SK-N-MC (cell line): ENCODE measurements at regions not wholly inside any gene's neighbourhood (a gene's known extent, or its start where the extent isn't known, plus 50 kb on each side); places are given as distances from the start of the nearest gene placed in this dataset.

Source experiments
- EZH2 ChIP-seq: fragments of 200-600 bp; sonication (generic); IDR thresholded peaks from one replicate; pipeline ENCODE4 v1.6.1; 2017; ENCODE audit warnings: antibody characterized with exemption
- POLR2AphosphoS5 ChIP-seq: IDR thresholded peaks from 2 replicates; pipeline ENCODE4 v1.6.1; 2012; ENCODE audit warnings: mild to moderate bottlenecking, low read depth, low read length, borderline replicate concordance

DNA sequence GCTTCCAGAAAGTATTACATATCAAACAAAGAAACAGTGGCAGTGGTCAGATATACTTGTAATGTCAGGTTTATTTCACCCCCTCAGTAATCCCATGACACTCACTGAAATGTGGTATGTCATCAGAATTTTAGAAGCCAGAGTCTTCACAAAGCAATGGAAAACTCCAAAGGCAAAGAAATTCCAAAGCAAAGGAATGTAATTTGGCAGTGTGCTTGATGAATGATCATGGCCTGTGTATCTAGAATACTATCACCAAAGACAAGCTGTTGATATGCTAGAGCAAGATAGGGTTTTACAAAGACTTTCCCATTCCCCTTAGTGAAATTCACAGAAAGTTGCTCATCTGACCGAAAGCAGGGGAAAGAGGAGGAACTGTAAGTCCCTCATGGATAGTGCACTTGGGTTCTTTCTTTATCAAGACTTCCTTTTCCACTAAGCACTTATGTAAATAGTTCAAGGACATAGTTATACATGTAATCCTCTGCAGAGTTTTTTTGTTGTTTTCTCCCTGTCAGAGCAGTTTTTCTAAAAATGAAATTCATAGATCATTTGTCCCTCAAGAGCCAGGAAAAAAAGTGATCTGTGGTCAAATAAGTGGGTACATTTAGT, 243.4 kb downstream of the NHLRC3 start:
- TF ChIP-seq EZH2: no peak
- TF ChIP-seq POLR2AphosphoS5: no peak
